ENCODE measurements at regions not wholly inside any gene's neighbourhood (a gene's known extent, or its start where the extent isn't known, plus 50 kb on each side); places are given as distances from the start of the nearest gene placed in this dataset.

DNA sequence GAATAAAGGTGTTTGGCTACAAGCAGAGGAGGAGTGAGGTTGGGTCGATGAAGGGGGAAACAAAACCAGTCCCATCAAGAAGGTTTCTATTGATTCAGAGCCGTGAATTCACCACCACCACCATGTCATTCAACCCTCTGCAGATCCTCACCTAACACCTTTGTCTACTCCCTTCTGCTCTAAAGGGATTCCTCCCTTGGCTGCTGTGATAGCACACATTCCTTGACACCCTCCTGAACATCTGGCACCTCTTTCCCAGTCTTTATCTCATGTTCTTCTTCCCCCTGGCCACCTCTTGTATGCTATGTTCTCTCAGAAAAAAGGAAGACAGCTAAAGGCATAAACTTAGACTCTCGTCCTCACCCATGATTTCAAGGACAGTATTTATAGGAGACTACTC, 318.0 kb downstream of the GPAM start:
- no peaks in the 10 kb centered on the region for H3K27me3 ChIP-seq
- H3K27ac ChIP-seq, result no peak overlapping the region
- no peak overlapping the region for H3K4me3 ChIP-seq
- H3K9me3 ChIP-seq (replicated peaks in 1 of 3), result no peaks in the 10 kb centered on the region
- no peak for DNase-seq
- WGBS, 4 donors, result 44 to 70% (median 61%) methylated on average over 3 of the region's 3 CpGs
- intact Hi-C loops (cut with DNase I), result no loop called here
- no peaks in the 10 kb centered on the region for H3K36me3 ChIP-seq (replicated peaks in 1 of 2)
- no peaks in the 10 kb centered on the region for H3K4me1 ChIP-seq (replicated peaks in 1 of 2)
- TF ChIP-seq, protein P1, sequence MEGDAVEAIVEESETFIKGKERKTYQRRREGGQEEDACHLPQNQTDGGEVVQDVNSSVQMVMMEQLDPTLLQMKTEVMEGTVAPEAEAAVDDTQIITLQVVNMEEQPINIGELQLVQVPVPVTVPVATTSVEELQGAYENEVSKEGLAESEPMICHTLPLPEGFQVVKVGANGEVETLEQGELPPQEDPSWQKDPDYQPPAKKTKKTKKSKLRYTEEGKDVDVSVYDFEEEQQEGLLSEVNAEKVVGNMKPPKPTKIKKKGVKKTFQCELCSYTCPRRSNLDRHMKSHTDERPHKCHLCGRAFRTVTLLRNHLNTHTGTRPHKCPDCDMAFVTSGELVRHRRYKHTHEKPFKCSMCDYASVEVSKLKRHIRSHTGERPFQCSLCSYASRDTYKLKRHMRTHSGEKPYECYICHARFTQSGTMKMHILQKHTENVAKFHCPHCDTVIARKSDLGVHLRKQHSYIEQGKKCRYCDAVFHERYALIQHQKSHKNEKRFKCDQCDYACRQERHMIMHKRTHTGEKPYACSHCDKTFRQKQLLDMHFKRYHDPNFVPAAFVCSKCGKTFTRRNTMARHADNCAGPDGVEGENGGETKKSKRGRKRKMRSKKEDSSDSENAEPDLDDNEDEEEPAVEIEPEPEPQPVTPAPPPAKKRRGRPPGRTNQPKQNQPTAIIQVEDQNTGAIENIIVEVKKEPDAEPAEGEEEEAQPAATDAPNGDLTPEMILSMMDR (IDR thresholded peaks at IDR 0.05), result no peak
- no peak for TF ChIP-seq POLR2A (IDR thresholded peaks at IDR 0.05)

DNA sequence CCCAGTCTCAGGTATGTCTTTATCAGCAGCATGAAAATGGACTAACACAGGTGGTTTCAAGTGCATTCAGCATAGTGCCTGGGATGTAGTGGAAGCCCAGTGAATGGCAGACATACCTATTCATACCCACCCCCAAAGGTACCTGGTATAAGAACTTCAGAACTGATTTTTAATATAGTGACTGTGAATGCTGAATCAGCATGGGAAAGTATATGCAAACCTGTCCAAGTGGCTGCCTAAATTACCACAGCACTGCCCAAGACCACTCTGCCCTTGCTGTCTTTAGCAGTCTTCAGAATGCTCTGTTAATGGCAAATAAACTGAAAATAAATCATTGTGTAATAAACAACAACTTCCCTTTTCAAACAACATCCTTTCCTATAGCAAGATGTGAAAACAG, 312.1 kb downstream of the GPAM start:
- no peak overlapping the region for H3K27ac ChIP-seq
- TF ChIP-seq POLR2A (IDR thresholded peaks at IDR 0.05), result no peak
- TF ChIP-seq, protein P1 (IDR thresholded peaks at IDR 0.05), result no peak
- no peaks in the 10 kb centered on the region for H3K27me3 ChIP-seq
- no peaks in the 10 kb centered on the region for H3K4me1 ChIP-seq (replicated peaks in 1 of 2)
- H3K4me3 ChIP-seq, result no peak overlapping the region
- no peaks in the 10 kb centered on the region for H3K36me3 ChIP-seq (replicated peaks in 1 of 2)
- intact Hi-C loops (cut with DNase I), result no loop called here
- no peaks in the 10 kb centered on the region for H3K9me3 ChIP-seq (replicated peaks in 1 of 3)
- DNase-seq, result no peak

DNA sequence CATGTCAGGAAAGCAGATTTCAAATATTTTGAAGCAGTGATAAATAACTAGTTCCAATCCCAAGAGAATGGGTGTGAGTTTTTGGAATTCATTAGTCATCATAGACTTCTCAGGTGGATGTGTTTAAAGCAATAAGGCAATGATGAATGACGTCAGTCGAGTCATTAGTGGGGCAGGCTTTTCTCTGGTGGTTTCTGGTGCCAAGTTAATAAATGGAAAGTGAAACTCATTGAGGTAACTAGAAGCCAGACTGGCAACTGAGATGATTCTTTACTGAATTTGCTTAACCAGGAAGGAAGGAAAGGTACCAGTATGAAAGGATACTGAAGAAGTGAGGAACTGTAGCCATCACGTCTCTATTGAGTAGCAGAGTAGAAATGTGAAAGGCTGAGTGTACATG, 311.0 kb downstream of the GPAM start:
- DNase-seq, result no peak
- no peak overlapping the region for H3K4me3 ChIP-seq
- no peaks in the 10 kb centered on the region for H3K36me3 ChIP-seq (replicated peaks in 1 of 2)
- 30 to 59% (median 50%) methylated on average over 3 of the region's 3 CpGs for WGBS, 4 donors
- no peaks in the 10 kb centered on the region for H3K4me1 ChIP-seq (replicated peaks in 1 of 2)
- H3K27ac ChIP-seq, result no peak overlapping the region
- no peaks in the 10 kb centered on the region for H3K27me3 ChIP-seq
- H3K9me3 ChIP-seq (replicated peaks in 1 of 3), result no peaks in the 10 kb centered on the region
- no peak for TF ChIP-seq POLR2A (IDR thresholded peaks at IDR 0.05)
- TF ChIP-seq, protein P1 (IDR thresholded peaks at IDR 0.05), result no peak
- intact Hi-C loops (cut with DNase I), result no loop called here

DNA sequence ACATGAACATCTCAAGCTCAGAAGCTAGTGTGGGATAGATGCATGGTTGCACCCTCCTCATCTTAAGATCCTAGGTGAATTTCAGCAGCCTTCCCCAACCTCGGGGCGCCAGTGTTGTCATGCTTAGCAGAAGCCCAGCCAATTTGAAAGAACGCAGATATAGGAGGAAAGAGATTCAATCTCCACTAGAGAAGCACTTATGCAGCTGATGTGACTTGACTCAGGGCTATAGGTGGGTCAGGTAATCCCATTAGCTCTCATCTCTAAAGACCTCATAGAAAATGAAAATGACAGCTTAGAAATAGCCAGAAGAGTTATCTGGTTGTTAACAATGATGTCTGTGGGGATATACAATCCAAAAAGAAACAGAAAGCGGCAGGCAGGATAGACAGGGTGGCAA, 310.5 kb downstream of the GPAM start:
- H3K27me3 ChIP-seq, result no peaks in the 10 kb centered on the region
- H3K36me3 ChIP-seq (replicated peaks in 1 of 2), result no peaks in the 10 kb centered on the region
- no peak for TF ChIP-seq POLR2A (IDR thresholded peaks at IDR 0.05)
- TF ChIP-seq, protein P1 (IDR thresholded peaks at IDR 0.05), result no peak
- H3K9me3 ChIP-seq (replicated peaks in 1 of 3), result no peaks in the 10 kb centered on the region
- H3K27ac ChIP-seq, result no peak overlapping the region
- no peak overlapping the region for H3K4me3 ChIP-seq
- intact Hi-C loops (cut with DNase I), result no loop called here
- DNase-seq, result no peak
- WGBS, 4 donors, result 73 to 88% (median 81%) methylated on average over 4 of the region's 4 CpGs
- no peaks in the 10 kb centered on the region for H3K4me1 ChIP-seq (replicated peaks in 1 of 2)
